Kidney (tissue), 13 donors: ENCODE measurements at regions not wholly inside any gene's neighbourhood (a gene's known extent, or its start where the extent isn't known, plus 50 kb on each side); places are given as distances from the start of the nearest gene placed in this dataset.

ENCODE experiments used
- DNase-seq, 5 donors: peaks; one replicate each; pipeline ENCODE4 v3.0.0-alpha.2; 2013 to 2020
- FAIRE-seq: peaks from 2 replicates; lab custom pipeline; 2012; peaks lifted over from hg19 to GRCh38; lab: Jason Lieb, UNC
- H3K27ac ChIP-seq, 2 donors: one replicate each; pipeline ENCODE4 v1.7.0; 2013; ENCODE audit warnings: low read depth in 2 of 2, low read length in 2 of 2, inconsistent platforms in 1 of 2
- H3K27me3 ChIP-seq: one replicate; pipeline ENCODE4 v1.7.1; 2013; ENCODE audit warnings: low read length, inconsistent platforms; ENCODE audit not compliant: control insufficient read depth, insufficient read depth
- H3K36me3 ChIP-seq, 3 donors: one replicate each; pipeline versions ENCODE4 v1.7.0 to v1.7.1; 2013; ENCODE audit warnings: low read length in 3 of 3, control low read depth in 1 of 3, inconsistent platforms in 1 of 3; ENCODE audit not compliant: insufficient read depth in 3 of 3, control insufficient read depth in 2 of 3
- H3K4me1 ChIP-seq, 3 donors: one replicate each; pipeline versions ENCODE4 v1.7.0 to v1.7.1; 2013; ENCODE audit warnings: low read length in 3 of 3, inconsistent platforms in 1 of 3, low read depth in 1 of 3; ENCODE audit not compliant: control insufficient read depth in 2 of 3, insufficient read depth in 2 of 3
- H3K4me3 ChIP-seq, 3 donors: one replicate each; pipeline versions ENCODE4 v1.7.0 to v1.8.1; 2013; ENCODE audit warnings: low read length in 3 of 3, control low read depth in 1 of 3, inconsistent platforms in 1 of 3
- H3K9ac ChIP-seq, 3 donors: one replicate each; pipeline versions ENCODE4 v1.7.0 to v1.7.1; 2013; ENCODE audit warnings: low read length in 3 of 3, control low read depth in 1 of 3, inconsistent platforms in 1 of 3
- H3K9me3 ChIP-seq, 3 donors: one replicate each; pipeline versions ENCODE4 v1.7.0 to v1.7.1; 2013; ENCODE audit warnings: low read length in 3 of 3, control low read depth in 1 of 3, inconsistent platforms in 1 of 3; ENCODE audit not compliant: control insufficient read depth in 2 of 3, insufficient read depth in 1 of 3
- intact Hi-C: fragments of 100-400 bp; cut with DNase I; formaldehyde crosslinking; loops from one replicate; pipeline ENCODE4 v1.11.1; 2022
- TF ChIP-seq, protein P1 (sequence below): IDR thresholded peaks from 3 replicates; pipeline ENCODE4 v1.5.1; 2012; ENCODE audit warnings: mild to moderate bottlenecking, moderate library complexity, borderline replicate concordance; ENCODE audit not compliant: insufficient read depth; ENCODE audit errors: extremely low read depth
- donor health status: control.
- donor health status: control.
- donor health status: control.
- donor health status: control.
- donor health status: control.
- donor health status: DM: yes; HTN: yes; CAD: no.
- donor health status: Normal renal cell carcinoma (clear cell type).

DNA sequence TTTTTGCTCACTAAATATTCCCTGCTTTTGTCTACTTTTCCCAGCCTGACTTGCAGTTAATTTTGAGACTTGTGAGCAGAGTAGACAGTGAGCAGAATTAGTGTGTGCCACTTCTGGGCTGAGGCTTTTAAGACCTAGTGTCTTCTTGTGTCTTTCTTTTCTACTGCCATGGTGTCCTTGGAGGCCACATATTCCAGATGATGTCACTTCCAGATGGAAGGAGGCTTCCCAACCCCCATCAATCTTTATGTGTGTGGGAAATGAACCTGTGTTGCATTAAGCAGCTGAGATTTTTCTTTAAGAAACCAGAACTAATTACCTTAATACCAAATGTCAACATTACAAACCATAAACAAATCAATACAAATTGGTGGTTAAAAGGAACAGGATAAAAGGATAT, 774.7 kb upstream of the ROBO1 start:
- FAIRE-seq: no peak
- TF ChIP-seq, protein P1, sequence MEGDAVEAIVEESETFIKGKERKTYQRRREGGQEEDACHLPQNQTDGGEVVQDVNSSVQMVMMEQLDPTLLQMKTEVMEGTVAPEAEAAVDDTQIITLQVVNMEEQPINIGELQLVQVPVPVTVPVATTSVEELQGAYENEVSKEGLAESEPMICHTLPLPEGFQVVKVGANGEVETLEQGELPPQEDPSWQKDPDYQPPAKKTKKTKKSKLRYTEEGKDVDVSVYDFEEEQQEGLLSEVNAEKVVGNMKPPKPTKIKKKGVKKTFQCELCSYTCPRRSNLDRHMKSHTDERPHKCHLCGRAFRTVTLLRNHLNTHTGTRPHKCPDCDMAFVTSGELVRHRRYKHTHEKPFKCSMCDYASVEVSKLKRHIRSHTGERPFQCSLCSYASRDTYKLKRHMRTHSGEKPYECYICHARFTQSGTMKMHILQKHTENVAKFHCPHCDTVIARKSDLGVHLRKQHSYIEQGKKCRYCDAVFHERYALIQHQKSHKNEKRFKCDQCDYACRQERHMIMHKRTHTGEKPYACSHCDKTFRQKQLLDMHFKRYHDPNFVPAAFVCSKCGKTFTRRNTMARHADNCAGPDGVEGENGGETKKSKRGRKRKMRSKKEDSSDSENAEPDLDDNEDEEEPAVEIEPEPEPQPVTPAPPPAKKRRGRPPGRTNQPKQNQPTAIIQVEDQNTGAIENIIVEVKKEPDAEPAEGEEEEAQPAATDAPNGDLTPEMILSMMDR: no peak
- Histone ChIP-seq H3K9ac (no peak overlapping the region), H3K36me3 (no peaks in the 10 kb centered on the region), H3K4me1 (no peaks in the 10 kb centered on the region), H3K27ac (no peak overlapping the region), H3K27me3 (no peaks in the 10 kb centered on the region), H3K9me3 (peaks cover 0 to 2% (median 0%) of the 10 kb centered on the region in 3 donors), H3K4me3 (no peak overlapping the region)
- DNase-seq: no peak
- intact Hi-C loops: no loop called here

DNA sequence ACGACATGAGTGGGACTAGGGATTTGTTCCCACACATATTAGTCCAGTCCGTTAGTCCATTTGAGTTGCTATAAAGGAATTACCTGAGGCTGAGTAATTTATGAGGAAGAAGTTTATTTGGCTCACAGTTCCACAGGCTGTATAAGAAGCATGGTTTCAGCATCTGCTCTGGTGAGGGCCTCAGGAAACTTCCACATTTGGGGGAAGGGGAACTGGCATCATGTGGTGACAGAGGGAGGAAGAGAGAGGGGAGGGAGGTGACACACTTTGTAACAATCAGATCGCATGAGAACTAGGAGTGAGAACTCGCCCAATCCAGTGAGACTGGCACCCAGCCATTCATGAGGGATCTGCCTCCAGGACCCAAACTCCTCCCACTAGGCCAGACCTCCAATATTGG, 769.9 kb upstream of the ROBO1 start:
- DNase-seq (no peak), FAIRE-seq (no peak)
- intact Hi-C loops: no loop called here
- H3K4me1 ChIP-seq: no peaks in the 10 kb centered on the region
- no peaks in the 10 kb centered on the region for H3K27me3 ChIP-seq
- H3K9me3 ChIP-seq: peaks cover 0 to 2% (median 0%) of the 10 kb centered on the region in 3 donors
- TF ChIP-seq, protein P1: no peak
- H3K36me3 ChIP-seq: no peaks in the 10 kb centered on the region
- no peak overlapping the region for H3K27ac ChIP-seq
- no peak overlapping the region for H3K4me3 ChIP-seq
- H3K9ac ChIP-seq: no peak overlapping the region

DNA sequence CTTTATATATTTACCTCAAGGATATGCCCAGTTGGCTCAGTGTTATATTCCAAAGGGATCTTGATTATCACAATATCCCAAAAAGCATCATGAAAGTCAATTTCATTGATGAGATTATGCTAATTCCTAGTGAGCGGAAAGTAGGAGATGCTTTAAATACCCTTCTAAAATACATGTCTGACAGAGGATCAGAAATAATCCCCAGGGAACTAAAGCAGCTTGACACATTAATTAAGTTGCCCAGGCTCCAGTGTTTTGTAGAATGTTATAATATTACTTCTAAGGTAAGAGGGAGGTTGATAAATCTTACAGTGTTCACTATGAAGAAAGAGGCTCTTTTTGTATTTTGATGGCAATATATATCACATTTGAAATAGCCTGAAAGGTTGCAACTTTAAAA, 767.5 kb upstream of the ROBO1 start:
- Histone ChIP-seq H3K27ac (no peak overlapping the region), H3K4me3 (no peak overlapping the region), H3K27me3 (no peaks in the 10 kb centered on the region), H3K9ac (no peak overlapping the region), H3K36me3 (no peaks in the 10 kb centered on the region), H3K9me3 (peaks cover 0 to 2% (median 0%) of the 10 kb centered on the region in 3 donors), H3K4me1 (no peaks in the 10 kb centered on the region)
- intact Hi-C loops: no loop called here
- DNase-seq (no peak), FAIRE-seq (no peak)
- TF ChIP-seq, protein P1: no peak

DNA sequence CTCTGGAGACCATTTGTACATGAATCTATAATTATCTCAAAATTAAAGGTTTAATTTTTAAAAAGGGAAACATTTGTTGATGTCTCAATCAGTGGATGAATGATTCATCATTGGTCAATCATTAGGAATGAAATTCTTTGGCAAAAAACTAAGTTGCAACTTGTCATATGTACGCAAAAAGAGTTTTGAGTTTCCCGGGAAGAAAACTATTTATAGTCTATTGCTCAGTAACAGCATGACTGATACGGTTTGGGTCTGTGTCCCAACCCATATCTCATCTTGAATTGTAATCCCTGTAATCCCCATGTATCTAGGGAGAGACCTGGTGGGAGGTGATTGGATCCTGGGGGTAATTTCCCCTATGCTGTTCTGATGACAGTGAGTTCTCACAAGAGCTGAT, 765.8 kb upstream of the ROBO1 start:
- no peaks in the 10 kb centered on the region for H3K36me3 ChIP-seq
- no peaks in the 10 kb centered on the region for H3K9me3 ChIP-seq
- H3K4me1 ChIP-seq: no peaks in the 10 kb centered on the region
- TF ChIP-seq, protein P1: no peak
- H3K4me3 ChIP-seq: no peak overlapping the region
- H3K27me3 ChIP-seq: no peaks in the 10 kb centered on the region
- intact Hi-C loops: no loop called here
- FAIRE-seq (no peak), DNase-seq (no peak)
- no peak overlapping the region for H3K9ac ChIP-seq
- no peak overlapping the region for H3K27ac ChIP-seq
